ENCODE measurements at regions not wholly inside any gene's neighbourhood (a gene's known extent, or its start where the extent isn't known, plus 50 kb on each side); places are given as distances from the start of the nearest gene placed in this dataset.

DNA sequence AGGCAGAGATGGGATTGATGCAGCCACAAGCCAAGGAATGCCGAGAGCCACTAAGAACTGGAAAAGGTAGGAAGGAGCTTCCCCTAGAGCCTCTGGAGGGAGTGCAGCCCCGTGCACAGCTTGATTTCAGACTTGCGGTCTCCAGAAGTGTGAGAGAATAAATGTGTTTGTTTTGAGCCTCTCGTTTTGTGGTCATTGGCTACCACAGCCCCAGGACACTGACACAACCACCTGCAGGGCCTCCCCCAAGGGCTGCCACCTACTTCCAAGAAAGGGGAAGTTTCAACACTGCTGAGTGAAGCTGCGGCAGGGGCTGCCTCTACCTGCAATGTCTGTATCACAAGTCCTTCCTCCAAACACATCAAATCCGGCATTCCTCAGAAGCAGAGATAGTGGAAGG is 346.9 kb downstream of the C16orf95 start:
- Histone ChIP-seq H3K4me3 (ENCODE audit: low read length) (no peak overlapping the region), H3K4me1 (ENCODE audit: control insufficient read depth, insufficient read depth, low read length) (no peaks in the 10 kb centered on the region), H3K27ac (ENCODE audit: low read length) (no peak overlapping the region), H3K9me3 (ENCODE audit: control insufficient read depth, insufficient read depth, low read length) (no peaks in the 10 kb centered on the region), H3K27me3 (ENCODE audit: control insufficient read depth, insufficient read depth, low read length) (no peaks in the 10 kb centered on the region), H3K36me3 (ENCODE audit: control insufficient read depth, insufficient read depth, low read length) (no peaks in the 10 kb centered on the region)
- intact Hi-C loops (cut with micrococcal nuclease) = no loop called here
- no peak overlapping the region for H3K27ac Mint-ChIP-seq
- DNase-seq = no peak
- H3K4me1 Mint-ChIP-seq = no peaks in the 10 kb centered on the region
- H3K36me3 Mint-ChIP-seq = no peaks in the 10 kb centered on the region
- no peak for ATAC-seq
- H3K9me3 Mint-ChIP-seq = no peaks in the 10 kb centered on the region
- TF ChIP-seq CTCF (IDR thresholded peaks at IDR 0.05) = no peak
- H3K4me3 Mint-ChIP-seq = no peak overlapping the region
- H3K27me3 Mint-ChIP-seq (ENCODE audit: low read depth in 2 of 2) = peaks cover 7 to 13% of the 10 kb centered on the region in 2 donors
- WGBS (ENCODE audit: insufficient coverage) = 71% methylated on average over 4 of the region's 6 CpGs

DNA sequence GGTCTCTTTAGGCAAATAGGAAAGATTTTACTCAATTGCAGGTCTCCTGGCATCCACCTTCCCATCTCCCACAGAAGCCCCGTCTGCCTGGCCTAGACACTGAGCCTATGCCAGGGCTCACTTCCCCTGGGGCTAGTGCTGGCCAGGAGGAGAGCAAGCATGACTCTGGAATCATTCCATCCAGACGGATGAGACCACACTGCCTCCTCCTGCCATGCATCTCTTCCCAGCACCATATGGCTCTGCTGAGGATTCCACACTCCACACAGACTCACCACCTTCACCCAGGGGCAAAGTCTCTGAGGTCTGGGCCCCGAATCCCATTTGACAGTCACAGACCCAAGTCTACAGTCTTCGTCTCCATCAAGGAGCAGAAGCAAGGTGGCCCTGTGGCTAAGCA is 346.5 kb downstream of the C16orf95 start:
- Histone ChIP-seq H3K4me3 (ENCODE audit: low read length) (no peak overlapping the region), H3K27me3 (ENCODE audit: control insufficient read depth, insufficient read depth, low read length) (no peaks in the 10 kb centered on the region), H3K9me3 (ENCODE audit: control insufficient read depth, insufficient read depth, low read length) (no peaks in the 10 kb centered on the region), H3K4me1 (ENCODE audit: control insufficient read depth, insufficient read depth, low read length) (no peaks in the 10 kb centered on the region), H3K36me3 (ENCODE audit: control insufficient read depth, insufficient read depth, low read length) (no peaks in the 10 kb centered on the region), H3K27ac (ENCODE audit: low read length) (no peak overlapping the region)
- WGBS (ENCODE audit: insufficient coverage) = 87% methylated on average over 4 of the region's 4 CpGs
- intact Hi-C loops (cut with micrococcal nuclease) = no loop called here
- no peak overlapping the region for H3K27ac Mint-ChIP-seq
- peaks cover 7 to 10% of the 10 kb centered on the region in 2 donors for H3K27me3 Mint-ChIP-seq (ENCODE audit: low read depth in 2 of 2)
- TF ChIP-seq CTCF (IDR thresholded peaks at IDR 0.05) = no peak
- no peak for ATAC-seq
- H3K9me3 Mint-ChIP-seq = no peaks in the 10 kb centered on the region
- no peaks in the 10 kb centered on the region for H3K4me1 Mint-ChIP-seq
- H3K36me3 Mint-ChIP-seq = no peaks in the 10 kb centered on the region
- no peak overlapping the region for H3K4me3 Mint-ChIP-seq
- no peak for DNase-seq

- no peak overlapping the region for H3K27ac Mint-ChIP-seq
- Histone ChIP-seq H3K9me3 (ENCODE audit: control insufficient read depth, insufficient read depth, low read length) (no peaks in the 10 kb centered on the region), H3K27ac (ENCODE audit: low read length) (no peak overlapping the region), H3K27me3 (ENCODE audit: control insufficient read depth, insufficient read depth, low read length) (no peaks in the 10 kb centered on the region), H3K4me3 (ENCODE audit: low read length) (no peak overlapping the region), H3K36me3 (ENCODE audit: control insufficient read depth, insufficient read depth, low read length) (no peaks in the 10 kb centered on the region), H3K4me1 (ENCODE audit: control insufficient read depth, insufficient read depth, low read length) (no peaks in the 10 kb centered on the region)
- DNase-seq (no peak), ATAC-seq (no peak)
- TF ChIP-seq CTCF (IDR thresholded peaks at IDR 0.05) = no peak
- WGBS (ENCODE audit: insufficient coverage) = 86% methylated on average over 8 of the region's 8 CpGs
- intact Hi-C loops (cut with micrococcal nuclease) = no loop called here
- H3K36me3 Mint-ChIP-seq = no peaks in the 10 kb centered on the region
- H3K27me3 Mint-ChIP-seq (ENCODE audit: low read depth in 2 of 2) = peaks cover 7 to 10% of the 10 kb centered on the region in 2 donors
- no peaks in the 10 kb centered on the region for H3K4me1 Mint-ChIP-seq
- H3K4me3 Mint-ChIP-seq = no peak overlapping the region
- H3K9me3 Mint-ChIP-seq = no peaks in the 10 kb centered on the region
Observed at GRCh38 chr16:86971251-86971650, 345.9 kb downstream of the C16orf95 start.

DNA sequence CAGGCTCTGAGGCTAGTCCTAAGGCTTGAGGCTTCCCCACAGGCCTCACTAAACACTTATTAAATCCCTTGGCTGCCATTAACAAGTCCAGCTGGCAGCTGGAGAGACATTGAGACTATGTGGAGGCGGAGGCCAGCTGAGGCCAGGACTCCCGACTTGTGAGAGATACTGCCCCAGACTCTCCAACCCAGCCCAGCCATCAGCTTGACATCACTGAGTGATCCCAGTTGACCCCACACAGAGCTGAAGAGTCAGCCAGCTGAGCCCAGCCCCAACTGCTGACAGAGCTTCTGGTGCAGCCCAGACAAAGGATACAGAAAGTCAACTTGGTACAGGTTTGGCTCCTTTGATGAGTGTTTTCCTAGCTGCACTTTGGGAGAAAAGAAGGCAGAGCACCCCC is 343.1 kb downstream of the C16orf95 start:
- DNase-seq (no peak), ATAC-seq (no peak)
- Histone ChIP-seq H3K9me3 (ENCODE audit: control insufficient read depth, insufficient read depth, low read length) (no peaks in the 10 kb centered on the region), H3K27me3 (ENCODE audit: control insufficient read depth, insufficient read depth, low read length) (no peaks in the 10 kb centered on the region), H3K4me3 (ENCODE audit: low read length) (no peak overlapping the region), H3K36me3 (ENCODE audit: control insufficient read depth, insufficient read depth, low read length) (no peaks in the 10 kb centered on the region), H3K4me1 (ENCODE audit: control insufficient read depth, insufficient read depth, low read length) (no peaks in the 10 kb centered on the region), H3K27ac (ENCODE audit: low read length) (no peak overlapping the region)
- WGBS (ENCODE audit: insufficient coverage) = 100% methylated on average over 2 of the region's 2 CpGs
- Mint-ChIP-seq H3K36me3 (no peaks in the 10 kb centered on the region), H3K9me3 (no peaks in the 10 kb centered on the region), H3K27me3 (ENCODE audit: low read depth in 2 of 2) (peaks cover 0 to 10% of the 10 kb centered on the region in 2 donors), H3K4me1 (no peaks in the 10 kb centered on the region), H3K4me3 (no peak overlapping the region), H3K27ac (no peak overlapping the region)
- intact Hi-C loops (cut with micrococcal nuclease) = no loop called here
- no peak for TF ChIP-seq CTCF (IDR thresholded peaks at IDR 0.05)

Measured in natural killer cell (primary cell).